ENCODE measurements at regions not wholly inside any gene's neighbourhood (a gene's known extent, or its start where the extent isn't known, plus 50 kb on each side); places are given as distances from the start of the nearest gene placed in this dataset.

- no TSS peak for BruUV-seq (replicated peaks)
- TF ChIP-seq EZH2 (IDR thresholded peaks at IDR 0.05; ENCODE audit: low read depth) = no peak
- TF ChIP-seq, protein P1, sequence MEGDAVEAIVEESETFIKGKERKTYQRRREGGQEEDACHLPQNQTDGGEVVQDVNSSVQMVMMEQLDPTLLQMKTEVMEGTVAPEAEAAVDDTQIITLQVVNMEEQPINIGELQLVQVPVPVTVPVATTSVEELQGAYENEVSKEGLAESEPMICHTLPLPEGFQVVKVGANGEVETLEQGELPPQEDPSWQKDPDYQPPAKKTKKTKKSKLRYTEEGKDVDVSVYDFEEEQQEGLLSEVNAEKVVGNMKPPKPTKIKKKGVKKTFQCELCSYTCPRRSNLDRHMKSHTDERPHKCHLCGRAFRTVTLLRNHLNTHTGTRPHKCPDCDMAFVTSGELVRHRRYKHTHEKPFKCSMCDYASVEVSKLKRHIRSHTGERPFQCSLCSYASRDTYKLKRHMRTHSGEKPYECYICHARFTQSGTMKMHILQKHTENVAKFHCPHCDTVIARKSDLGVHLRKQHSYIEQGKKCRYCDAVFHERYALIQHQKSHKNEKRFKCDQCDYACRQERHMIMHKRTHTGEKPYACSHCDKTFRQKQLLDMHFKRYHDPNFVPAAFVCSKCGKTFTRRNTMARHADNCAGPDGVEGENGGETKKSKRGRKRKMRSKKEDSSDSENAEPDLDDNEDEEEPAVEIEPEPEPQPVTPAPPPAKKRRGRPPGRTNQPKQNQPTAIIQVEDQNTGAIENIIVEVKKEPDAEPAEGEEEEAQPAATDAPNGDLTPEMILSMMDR (conservative IDR thresholded peaks at IDR 0.05) = no peak
- Histone ChIP-seq H3K27me3 (ENCODE audit: insufficient read depth, low read depth) (no peaks in the 10 kb centered on the region), H2AFZ (no peak overlapping the region), H3K36me3 (ENCODE audit: low read depth) (no peaks in the 10 kb centered on the region), H3K9me3 (ENCODE audit: insufficient read depth, low read depth) (no peaks in the 10 kb centered on the region), H3K27ac (no peak overlapping the region), H4K20me1 (ENCODE audit: insufficient read depth) (no peaks in the 10 kb centered on the region), H3F3A (ENCODE audit: insufficient read depth, low read depth) (no peaks in the 10 kb centered on the region), H3K9me2 (ENCODE audit: insufficient read depth) (no peaks in the 10 kb centered on the region), H3K79me2 (ENCODE audit: low read depth) (no peaks in the 10 kb centered on the region), H3K4me2 (no peak overlapping the region), H3K4me1 (replicated peaks; ENCODE audit: insufficient read depth) (no peaks in the 10 kb centered on the region), H3K4me3 (no peak overlapping the region)
- intact Hi-C loops (cut with micrococcal nuclease; ENCODE audit: unreplicated experiment) = no loop called here
- ChIA-PET POLR2A (ENCODE audit: unreplicated experiment) (no interaction called here), CTCF (no interaction called here)
- no peak for DNase-seq
Observed at GRCh38 chr6:40098774-40099173, 164.5 kb upstream of the MOCS1 start.

DNA sequence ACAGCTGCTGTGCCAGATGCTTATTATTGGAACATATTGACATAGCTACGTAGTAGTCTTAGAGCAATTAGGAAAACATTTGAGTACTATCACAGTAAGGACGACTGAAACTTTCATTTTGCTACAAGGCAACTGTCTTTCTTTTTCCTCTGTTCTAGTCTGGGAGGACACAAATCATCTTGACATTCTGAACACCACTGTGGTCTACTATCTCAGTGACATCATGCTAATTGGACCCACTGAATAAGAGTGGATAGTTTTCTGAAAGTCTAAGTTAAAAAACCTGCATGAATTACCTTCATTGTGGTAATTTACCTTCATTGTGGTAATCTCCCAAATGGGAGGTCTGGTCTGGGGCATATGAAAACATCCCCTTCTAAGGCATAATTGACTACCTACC lies 163.3 kb upstream of the MOCS1 start:
- H3K9me2 ChIP-seq (ENCODE audit: insufficient read depth) = no peaks in the 10 kb centered on the region
- no peaks in the 10 kb centered on the region for H3F3A ChIP-seq (ENCODE audit: insufficient read depth, low read depth)
- ChIA-PET CTCF (no interaction called here), POLR2A (ENCODE audit: unreplicated experiment) (no interaction called here)
- intact Hi-C loops (cut with micrococcal nuclease; ENCODE audit: unreplicated experiment) = no loop called here
- H3K79me2 ChIP-seq (ENCODE audit: low read depth) = no peaks in the 10 kb centered on the region
- no peak overlapping the region for H3K4me2 ChIP-seq
- no peak overlapping the region for H3K27ac ChIP-seq
- H3K4me1 ChIP-seq (replicated peaks; ENCODE audit: insufficient read depth) = no peaks in the 10 kb centered on the region
- no peaks in the 10 kb centered on the region for H3K36me3 ChIP-seq (ENCODE audit: low read depth)
- no TSS peak for BruUV-seq (replicated peaks)
- H3K4me3 ChIP-seq = no peak overlapping the region
- no peak overlapping the region for H2AFZ ChIP-seq
- no peaks in the 10 kb centered on the region for H3K9me3 ChIP-seq (ENCODE audit: insufficient read depth, low read depth)
- no peaks in the 10 kb centered on the region for H4K20me1 ChIP-seq (ENCODE audit: insufficient read depth)
- DNase-seq = no peak
- no peak for TF ChIP-seq EZH2 (IDR thresholded peaks at IDR 0.05; ENCODE audit: low read depth)
- TF ChIP-seq, protein P1 (conservative IDR thresholded peaks at IDR 0.05) = no peak
- no peaks in the 10 kb centered on the region for H3K27me3 ChIP-seq (ENCODE audit: insufficient read depth, low read depth)

DNA sequence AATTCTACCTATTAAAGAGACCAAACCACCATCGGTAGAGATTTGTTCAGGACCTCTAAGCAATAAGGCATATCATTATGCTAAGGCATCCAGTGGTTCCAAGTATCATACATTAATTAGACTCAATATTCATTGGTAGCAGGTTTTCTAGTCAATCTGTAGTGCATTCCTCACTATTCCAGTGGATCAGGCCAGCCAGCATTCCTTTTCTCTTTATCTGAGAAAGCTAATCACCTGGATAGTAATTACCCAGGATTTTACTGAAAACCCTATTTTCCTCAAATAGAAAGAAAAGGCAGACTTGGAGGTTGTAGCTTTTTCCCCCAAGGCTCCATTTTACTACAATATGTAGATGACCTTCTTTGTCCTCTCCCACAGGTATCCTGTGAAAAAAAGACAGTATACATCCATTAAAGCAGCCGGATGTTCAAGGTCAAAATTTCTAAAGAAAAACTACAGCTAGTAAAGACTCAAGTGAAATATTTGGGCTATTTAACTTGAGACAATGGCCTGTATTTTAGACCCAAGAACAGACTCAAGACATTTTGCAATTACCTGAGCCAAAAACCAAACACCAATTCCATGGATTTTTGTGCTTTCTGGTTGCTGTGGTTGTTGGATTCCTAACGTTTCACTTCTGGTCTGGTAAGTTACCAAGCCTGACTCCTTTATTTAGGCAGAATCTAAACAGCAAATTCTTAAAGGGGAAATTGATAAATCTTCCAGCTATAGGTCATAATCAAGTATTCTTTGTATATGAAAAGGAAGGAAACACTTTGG lies 149.1 kb upstream of the MOCS1 start:
- intact Hi-C loops (cut with micrococcal nuclease; ENCODE audit: unreplicated experiment) = no loop called here

More for the DNA sequence above, 149.1 kb upstream of the MOCS1 start:
- ChIA-PET POLR2A (ENCODE audit: unreplicated experiment) (no interaction called here), CTCF (no interaction called here)
- BruUV-seq (replicated peaks) = no TSS peak
- TF ChIP-seq, protein P1 (conservative IDR thresholded peaks at IDR 0.05) = no peak
- TF ChIP-seq EZH2 (IDR thresholded peaks at IDR 0.05; ENCODE audit: low read depth) = no peak
- Histone ChIP-seq H2AFZ (no peak overlapping the region), H3K9me2 (ENCODE audit: insufficient read depth) (no peaks in the 10 kb centered on the region), H3F3A (ENCODE audit: insufficient read depth, low read depth) (no peaks in the 10 kb centered on the region), H3K27me3 (ENCODE audit: insufficient read depth, low read depth) (peaks cover 11% of the 10 kb centered on the region; the same call in 1 of the 2 replicates), H3K9me3 (ENCODE audit: insufficient read depth, low read depth) (no peaks in the 10 kb centered on the region), H3K27ac (no peak overlapping the region), H3K4me3 (no peak overlapping the region), H3K4me1 (replicated peaks; ENCODE audit: insufficient read depth) (no peaks in the 10 kb centered on the region), H4K20me1 (ENCODE audit: insufficient read depth) (no peaks in the 10 kb centered on the region), H3K36me3 (ENCODE audit: low read depth) (no peaks in the 10 kb centered on the region), H3K4me2 (no peak overlapping the region), H3K79me2 (ENCODE audit: low read depth) (no peaks in the 10 kb centered on the region)
- no peak for DNase-seq
